Esophagus (tissue), 2 donors: ENCODE measurements at regions not wholly inside any gene's neighbourhood (a gene's known extent, or its start where the extent isn't known, plus 50 kb on each side); places are given as distances from the start of the nearest gene placed in this dataset.
"Not testable (repeated sequence)": the region's sequence is repeated elsewhere in the genome, so short reads cannot be mapped to it uniquely, and the experiment has no call there.

Experiments
- H3K27ac ChIP-seq, 2 donors: one replicate each; pipeline ENCODE4 v1.5.1; 2013; ENCODE audit warnings: low read depth in 2 of 2, mild to moderate bottlenecking in 2 of 2, inconsistent platforms in 1 of 2, low read length in 1 of 2, moderate library complexity in 1 of 2
- H3K27me3 ChIP-seq, 2 donors: one replicate each; pipeline ENCODE4 v1.6.1; 2013; ENCODE audit warnings: low read length in 2 of 2, control low read depth in 1 of 2, mild to moderate bottlenecking in 1 of 2; ENCODE audit not compliant: insufficient read depth in 2 of 2, control insufficient read depth in 1 of 2
- H3K36me3 ChIP-seq, 2 donors: one replicate each; pipeline ENCODE4 v1.6.1; 2013; ENCODE audit warnings: low read length in 1 of 2; ENCODE audit not compliant: control insufficient read depth in 2 of 2, insufficient read depth in 2 of 2
- H3K4me1 ChIP-seq, 2 donors: one replicate each; pipeline ENCODE4 v1.6.1; 2013; ENCODE audit warnings: low read length in 1 of 2; ENCODE audit not compliant: control insufficient read depth in 2 of 2, insufficient read depth in 2 of 2
- H3K4me3 ChIP-seq, 2 donors: one replicate each; pipeline ENCODE4 v1.5.1; 2013; ENCODE audit warnings: low read length in 2 of 2, mild to moderate bottlenecking in 2 of 2, low read depth in 1 of 2, moderate library complexity in 1 of 2
- H3K9me3 ChIP-seq, 2 donors: one replicate each; pipeline ENCODE4 v1.6.1; 2013; ENCODE audit warnings: mild to moderate bottlenecking in 2 of 2, low read depth in 1 of 2, low read length in 1 of 2, moderate library complexity in 1 of 2; ENCODE audit not compliant: control insufficient read depth in 2 of 2, insufficient read depth in 1 of 2
- WGBS, 2 donors: extraction: QIAGEN DNeasy Blood & Tissue Kit; methylation state at CpG; one replicate each; pipeline ENCODE4 v1.1.7; 2013; 5-methylcytosine and 5-hydroxymethylcytosine counted together
- donor health status: healthy with polysubstance abuse.
- donor health status: Bipolar disorder and iron deficiency.

- Histone ChIP-seq H3K4me1 (no peaks in the 10 kb centered on the region), H3K36me3 (no peaks in the 10 kb centered on the region), H3K27ac (no peak overlapping the region), H3K27me3 (peaks cover 0 to 2% of the 10 kb centered on the region in 2 donors), H3K9me3 (no peaks in the 10 kb centered on the region), H3K4me3 (no peak overlapping the region)
Measured at GRCh38 chr3:8345398-8345797, 156.2 kb upstream of the LMCD1 start.

DNA sequence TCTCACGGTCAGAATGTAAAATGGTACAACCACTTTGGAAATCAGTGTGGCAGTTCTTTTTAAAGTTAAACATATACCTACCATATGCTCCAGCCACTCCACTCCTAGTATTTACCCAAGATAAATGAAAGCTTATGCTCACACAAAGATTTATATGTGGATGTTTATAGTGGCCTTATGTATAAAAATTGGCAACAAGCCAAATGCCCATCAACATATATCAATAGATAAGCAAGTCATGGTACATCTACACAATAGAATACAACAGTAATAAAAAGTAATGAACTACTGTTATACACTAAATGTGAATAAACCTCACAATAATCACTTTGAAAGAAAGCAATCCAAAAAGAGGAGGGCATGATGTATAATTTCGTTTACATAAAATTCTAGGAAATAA lies 153.5 kb upstream of the LMCD1 start:
- Histone ChIP-seq H3K36me3 (no peaks in the 10 kb centered on the region), H3K4me1 (no peaks in the 10 kb centered on the region), H3K4me3 (no peak overlapping the region), H3K27ac (no peak overlapping the region), H3K9me3 (no peaks in the 10 kb centered on the region), H3K27me3 (peaks cover 0 to 1% of the 10 kb centered on the region in 2 donors)
- 77 to 78% methylated on average over 2 of the region's 2 CpGs for WGBS, 2 donors

DNA sequence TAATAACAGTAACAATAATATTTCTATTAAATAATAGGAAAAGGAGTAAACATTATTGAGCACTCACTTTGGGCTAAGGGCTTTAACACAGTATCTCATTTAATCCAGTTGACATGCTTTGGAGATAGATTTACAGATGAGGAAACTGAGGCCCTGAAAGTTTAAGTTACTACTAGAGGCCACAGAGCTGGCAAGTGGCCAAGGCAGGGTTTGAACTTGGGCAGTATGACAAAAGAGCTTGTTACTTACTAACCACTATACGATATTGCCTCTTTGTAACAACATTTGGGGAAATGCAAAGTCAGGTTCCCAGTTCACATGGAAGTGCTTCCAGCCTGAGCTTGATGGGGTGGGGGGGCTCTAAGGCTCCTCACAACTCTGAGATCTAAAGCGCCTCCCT lies 149.1 kb upstream of the LMCD1 start:
- Histone ChIP-seq H3K9me3 (no peaks in the 10 kb centered on the region), H3K36me3 (no peaks in the 10 kb centered on the region), H3K4me1 (no peaks in the 10 kb centered on the region), H3K4me3 (no peak overlapping the region), H3K27me3 (no peaks in the 10 kb centered on the region), H3K27ac (no peak overlapping the region)
- WGBS, 2 donors = 86 to 91% methylated on average over 2 of the region's 2 CpGs

DNA sequence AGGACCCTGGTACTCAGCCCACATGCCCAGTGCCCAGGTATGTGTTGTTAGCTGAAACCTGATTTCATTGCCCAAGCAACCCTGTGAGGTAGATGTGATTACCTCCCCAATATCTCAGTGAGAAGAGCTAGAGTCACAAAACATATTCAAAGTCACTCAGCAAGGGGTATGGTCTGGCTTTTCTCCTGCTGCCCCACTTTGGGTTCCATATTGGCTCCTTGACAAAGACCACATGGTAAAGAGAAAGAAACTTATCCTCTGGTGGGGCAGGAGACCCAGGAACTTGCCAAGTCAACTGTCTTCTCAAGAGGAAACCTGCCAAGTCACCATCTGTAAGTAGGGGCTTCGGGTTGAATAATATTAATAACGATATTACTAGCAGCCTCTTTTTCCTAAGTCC lies 148.3 kb upstream of the LMCD1 start:
- WGBS, 2 donors = 87 to 95% methylated on average over 2 of the region's 2 CpGs
- Histone ChIP-seq H3K27ac (no peak overlapping the region), H3K36me3 (no peaks in the 10 kb centered on the region), H3K4me1 (no peaks in the 10 kb centered on the region), H3K4me3 (no peak overlapping the region), H3K27me3 (no peaks in the 10 kb centered on the region), H3K9me3 (no peaks in the 10 kb centered on the region)

DNA sequence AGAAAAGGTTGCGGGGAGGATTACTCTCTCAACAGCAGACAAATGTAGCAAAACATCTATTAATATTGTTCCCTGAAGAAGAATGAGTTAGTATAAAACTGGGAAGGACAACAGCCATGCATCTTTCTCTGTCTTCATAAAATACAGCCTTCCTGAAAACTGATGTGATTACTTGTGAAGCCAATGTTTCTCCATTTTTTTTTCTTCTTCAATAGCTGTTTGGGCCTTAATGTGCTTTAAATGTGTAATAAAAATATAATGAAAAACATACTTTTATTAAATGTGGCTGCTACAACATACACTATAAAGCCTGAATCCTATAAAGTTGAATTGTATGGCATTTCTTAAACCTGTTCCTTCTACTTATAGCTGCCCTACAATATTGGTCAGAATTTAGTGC lies 146.3 kb upstream of the LMCD1 start:
- H3K4me3 ChIP-seq = no peak overlapping the region
- no peaks in the 10 kb centered on the region for H3K36me3 ChIP-seq
- no peak overlapping the region for H3K27ac ChIP-seq
- no peaks in the 10 kb centered on the region for H3K4me1 ChIP-seq
- WGBS, 2 donors = 93 to 94% methylated on average over 1 of the region's 1 CpG
- no peaks in the 10 kb centered on the region for H3K9me3 ChIP-seq
- H3K27me3 ChIP-seq = no peaks in the 10 kb centered on the region

GRCh38 chr3:8356066-8356465 lies 145.6 kb upstream of the LMCD1 start:
- not testable (repeated sequence) for H3K9me3 ChIP-seq, H3K27ac ChIP-seq, H3K36me3 ChIP-seq, H3K4me1 ChIP-seq, H3K27me3 ChIP-seq, H3K4me3 ChIP-seq

DNA sequence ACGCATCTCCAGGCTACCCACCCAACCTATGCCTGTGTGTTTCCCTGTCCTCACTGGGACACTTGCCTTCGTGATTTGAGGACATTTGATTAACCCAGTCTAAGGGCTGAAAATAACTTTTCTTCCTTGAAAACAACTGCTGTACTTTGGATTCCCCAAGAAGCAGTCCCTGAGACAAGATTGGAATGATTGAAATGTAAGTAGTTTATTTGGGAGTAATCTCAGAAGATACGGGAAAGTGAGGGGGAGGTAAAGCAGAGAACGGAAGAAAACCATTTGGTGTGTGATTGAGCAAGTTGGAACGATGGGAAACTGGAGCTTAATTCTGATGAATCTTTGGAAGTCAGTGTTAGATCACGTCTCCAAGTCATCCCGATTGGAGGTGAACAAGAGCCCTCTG lies 143.8 kb upstream of the LMCD1 start:
- WGBS, 2 donors = 86 to 90% methylated on average over 7 of the region's 7 CpGs
- Histone ChIP-seq H3K36me3 (no peaks in the 10 kb centered on the region), H3K27me3 (peaks cover 0 to 3% of the 10 kb centered on the region in 2 donors), H3K4me3 (no peak overlapping the region), H3K27ac (no peak overlapping the region), H3K9me3 (no peaks in the 10 kb centered on the region), H3K4me1 (no peaks in the 10 kb centered on the region)

- 95 to 100% methylated on average over 1 of the region's 1 CpG for WGBS, 2 donors
- H3K36me3 ChIP-seq = no peaks in the 10 kb centered on the region
Measured at GRCh38 chr3:8359133-8359532, 142.5 kb upstream of the LMCD1 start.

GRCh38 chr3:8363200-8363599 lies 138.4 kb upstream of the LMCD1 start:
- H3K4me1 ChIP-seq = no peaks in the 10 kb centered on the region
- WGBS, 2 donors = 87 to 92% methylated on average over 1 of the region's 1 CpG
- H3K27ac ChIP-seq = no peak overlapping the region
- H3K36me3 ChIP-seq = no peaks in the 10 kb centered on the region
- no peak overlapping the region for H3K4me3 ChIP-seq
- peaks cover 0 to 3% of the 10 kb centered on the region in 2 donors for H3K27me3 ChIP-seq
- H3K9me3 ChIP-seq = no peaks in the 10 kb centered on the region

More at GRCh38 chr3:8359133-8359532, 142.5 kb upstream of the LMCD1 start:
- no peak overlapping the region for H3K27ac ChIP-seq
- no peaks in the 10 kb centered on the region for H3K9me3 ChIP-seq
- H3K4me3 ChIP-seq = no peak overlapping the region
- H3K27me3 ChIP-seq = peaks cover 0 to 3% of the 10 kb centered on the region in 2 donors
- no peaks in the 10 kb centered on the region for H3K4me1 ChIP-seq

- H3K4me3 ChIP-seq = no peak overlapping the region
- no peaks in the 10 kb centered on the region for H3K36me3 ChIP-seq
Measured at GRCh38 chr3:8365541-8365940, 136.1 kb upstream of the LMCD1 start.

More at GRCh38 chr3:8365541-8365940, 136.1 kb upstream of the LMCD1 start:
- no peaks in the 10 kb centered on the region for H3K4me1 ChIP-seq
- peaks cover 0 to 3% of the 10 kb centered on the region in 2 donors for H3K27me3 ChIP-seq
- WGBS, 2 donors = 58 to 61% methylated on average over 5 of the region's 5 CpGs
- no peak overlapping the region for H3K27ac ChIP-seq
- H3K9me3 ChIP-seq = no peaks in the 10 kb centered on the region
